GM12878 (cell line): ENCODE measurements at regions not wholly inside any gene's neighbourhood (a gene's known extent, or its start where the extent isn't known, plus 50 kb on each side); places are given as distances from the start of the nearest gene placed in this dataset.

Experiments
- CREM ChIP-seq: IDR thresholded peaks from 2 replicates; pipeline ENCODE4 v1.6.1; 2014; ENCODE audit warnings: antibody characterized with exemption, low read depth
- EP300 ChIP-seq, 2 experiments: fragments of 150-350 bp in 1 of 2; IDR thresholded peaks; 2 replicates each; pipeline ENCODE4 v1.6.1; 2011 to 2012; ENCODE audit warnings: low read depth in 2 of 2, low read length in 2 of 2, borderline replicate concordance in 1 of 2, improper control_type of control experiment in 1 of 2, inconsistent platforms in 1 of 2; ENCODE audit not compliant: control insufficient read depth in 1 of 2
- FOXK2 ChIP-seq: fragments of 450-650 bp; IDR thresholded peaks from 2 replicates; pipeline ENCODE4 v1.6.1; 2017; ENCODE audit warnings: mild to moderate bottlenecking, moderate library complexity
- HDGF ChIP-seq: fragments of 450-650 bp; IDR thresholded peaks from 2 replicates; pipeline ENCODE4 v1.6.1; 2016; ENCODE audit warnings: antibody characterized with exemption
- NFIC ChIP-seq: IDR thresholded peaks from 2 replicates; pipeline ENCODE4 v1.6.1; 2012; ENCODE audit warnings: low read depth, mild to moderate bottlenecking, inconsistent platforms, low read length, moderate library complexity
- POLR2AphosphoS5 ChIP-seq: IDR thresholded peaks from 2 replicates; pipeline ENCODE4 v1.6.1; 2011; ENCODE audit warnings: mild to moderate bottlenecking, low read length, inconsistent platforms
- ZNF274 ChIP-seq: IDR thresholded peaks from one replicate; pipeline ENCODE4 v1.8.0; 2011; ENCODE audit not compliant: insufficient read length, insufficient read depth

- TF ChIP-seq HDGF (no peak), ZNF274 (no peak), CREM (no peak), FOXK2 (no peak), NFIC (no peak), EP300 (IDR thresholded peaks at IDR 0.05; ENCODE audit: borderline replicate concordance in 1 of 2, control insufficient read depth in 1 of 2, low read depth in 2 of 2, low read length in 2 of 2) (no peak), POLR2AphosphoS5 (no peak)
Observed at GRCh38 chr9:23444658-23445057, 381.4 kb downstream of the ELAVL2 start.
